ENCODE measurements at regions not wholly inside any gene's neighbourhood (a gene's known extent, or its start where the extent isn't known, plus 50 kb on each side); places are given as distances from the start of the nearest gene placed in this dataset.
"Not testable (repeated sequence)": the region's sequence is repeated elsewhere in the genome, so short reads cannot be mapped to it uniquely, and the experiment has no call there.

DNA sequence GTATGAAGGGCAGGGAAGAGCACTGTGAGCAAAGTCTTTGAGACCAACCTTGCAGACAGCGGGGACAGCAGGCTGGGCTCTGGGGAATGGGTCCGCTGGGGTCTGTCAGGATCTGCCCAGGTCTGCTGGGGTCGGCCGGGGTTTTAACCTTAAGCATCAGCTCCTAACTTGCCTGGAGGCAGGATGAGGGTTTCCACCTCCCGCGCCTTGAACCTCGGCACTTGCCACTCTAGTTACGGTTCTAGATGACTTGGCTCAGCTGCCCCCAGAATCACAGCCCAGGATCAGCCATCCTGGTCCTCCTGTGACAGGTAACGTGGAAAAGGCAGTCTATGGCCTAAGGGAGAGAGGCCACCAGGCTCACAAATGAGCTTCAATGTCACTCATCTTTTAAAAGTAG, 50.4 kb upstream of the CACUL1 start:
- no peak for DNase-seq

DNA sequence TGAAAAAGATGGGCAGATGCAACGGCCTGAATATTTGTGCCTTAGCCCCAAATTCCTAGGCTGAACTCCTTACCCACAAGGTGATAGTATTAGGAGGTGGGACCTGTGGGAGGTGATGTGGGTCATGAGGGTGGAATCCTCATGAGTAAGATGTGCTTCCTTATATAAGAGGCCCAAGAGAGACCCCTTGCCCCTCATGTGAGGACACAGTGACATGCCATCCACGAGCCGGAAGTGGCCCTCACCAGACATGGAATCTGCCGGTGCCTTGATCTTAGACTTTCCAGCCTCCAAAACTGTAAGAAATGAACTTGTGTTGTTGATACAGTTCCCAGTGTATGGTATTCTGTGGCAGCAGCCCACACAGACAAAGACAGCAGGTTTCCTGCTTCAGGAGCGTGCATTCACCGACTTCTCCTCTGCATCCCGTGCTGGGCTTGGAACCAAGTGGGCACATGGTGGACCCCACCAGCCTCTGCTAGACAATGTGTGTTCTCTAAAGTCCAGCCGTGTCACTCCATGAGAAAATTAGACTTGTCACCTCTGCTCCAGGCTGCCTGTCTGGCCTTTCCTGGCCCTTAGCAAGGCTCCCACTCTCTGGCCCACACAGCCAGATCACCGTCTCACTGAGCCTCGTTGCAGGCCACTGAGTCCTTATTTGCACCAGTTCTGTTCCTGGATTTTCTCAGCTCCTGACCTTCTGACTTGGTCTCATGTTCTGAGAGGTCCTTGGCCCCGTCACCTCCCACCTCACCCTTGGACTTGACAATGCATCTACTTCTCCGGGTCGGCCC, 52.9 kb upstream of the CACUL1 start:
- DNase-seq, result no peak

DNA sequence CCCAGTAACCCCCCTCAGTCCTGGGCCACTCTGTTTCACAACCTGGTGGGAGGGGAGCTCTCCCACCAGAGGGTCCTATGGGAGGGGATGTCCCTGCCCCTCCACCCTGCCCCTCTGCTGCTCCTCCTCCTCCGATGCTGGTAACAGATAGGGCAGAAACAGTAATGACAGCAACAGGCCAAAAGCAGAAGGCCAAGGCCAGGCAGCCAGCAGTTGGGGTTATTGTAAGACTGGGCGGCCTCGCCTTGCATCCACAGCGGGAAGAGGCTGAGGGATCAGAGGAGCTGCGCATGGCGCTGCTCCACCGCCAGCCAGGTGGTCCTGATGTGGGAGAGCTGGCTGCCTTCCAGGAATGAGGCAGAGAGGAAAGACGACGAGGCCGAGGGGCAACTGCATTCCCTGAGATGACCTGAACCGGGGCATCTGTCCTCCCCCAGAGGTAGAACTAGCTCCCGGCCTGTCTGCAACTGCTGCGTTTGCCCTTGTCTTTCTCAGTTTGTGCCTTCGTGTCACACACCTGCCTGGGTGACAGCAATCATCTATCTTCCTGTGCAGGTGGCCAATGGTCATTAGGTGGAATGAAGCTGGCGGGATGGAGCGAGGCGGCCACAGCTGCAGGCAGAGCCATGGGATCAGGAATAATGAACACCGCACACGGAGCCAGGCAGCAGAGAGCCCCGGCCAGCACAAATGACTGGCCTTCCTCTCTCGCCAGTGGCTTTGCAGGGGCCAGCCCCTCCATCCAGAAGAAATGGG, 54.0 kb upstream of the CACUL1 start:
- no peak for DNase-seq

DNA sequence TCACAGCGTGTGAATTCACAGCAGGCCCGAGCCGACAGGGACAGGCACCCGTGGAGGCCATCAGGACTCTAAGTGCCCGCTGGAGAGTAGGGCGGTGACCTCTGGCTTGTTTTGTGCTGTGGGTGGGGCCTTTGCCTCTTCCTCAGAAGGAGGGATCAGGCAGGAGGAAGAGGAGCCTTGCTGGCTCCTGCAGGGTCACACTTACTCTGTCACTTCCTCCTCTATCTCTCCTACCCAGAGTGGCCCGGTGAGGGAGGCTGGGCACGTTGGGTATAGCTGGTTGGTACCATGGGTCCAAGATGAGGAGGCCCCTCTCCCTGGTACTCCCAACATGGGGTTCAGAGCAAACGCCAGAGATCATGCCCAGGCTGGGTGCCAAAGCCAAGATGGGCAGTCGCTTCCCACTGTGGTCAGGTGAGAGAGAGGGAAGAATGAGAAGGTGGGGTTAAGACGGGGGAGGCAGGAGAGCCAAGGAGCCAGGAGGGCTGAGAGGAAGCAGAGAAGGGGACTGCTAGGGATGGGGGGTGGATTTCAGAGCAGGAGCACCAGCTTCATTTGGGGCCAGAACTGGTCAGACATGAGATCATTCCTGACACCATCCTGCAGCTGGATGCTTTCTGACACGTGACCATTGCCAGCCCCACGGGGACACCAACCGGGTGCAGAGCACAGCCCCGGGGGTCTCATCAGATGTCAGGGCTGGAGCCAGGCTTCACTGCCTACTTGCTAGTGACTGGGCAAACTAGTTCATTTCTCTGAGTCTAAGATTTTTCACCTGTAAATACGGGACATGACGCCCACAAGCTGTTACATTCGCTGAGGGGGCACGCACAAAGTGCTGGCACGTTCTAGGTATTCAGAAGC, 54.8 kb upstream of the CACUL1 start:
- no peak for DNase-seq

DNA sequence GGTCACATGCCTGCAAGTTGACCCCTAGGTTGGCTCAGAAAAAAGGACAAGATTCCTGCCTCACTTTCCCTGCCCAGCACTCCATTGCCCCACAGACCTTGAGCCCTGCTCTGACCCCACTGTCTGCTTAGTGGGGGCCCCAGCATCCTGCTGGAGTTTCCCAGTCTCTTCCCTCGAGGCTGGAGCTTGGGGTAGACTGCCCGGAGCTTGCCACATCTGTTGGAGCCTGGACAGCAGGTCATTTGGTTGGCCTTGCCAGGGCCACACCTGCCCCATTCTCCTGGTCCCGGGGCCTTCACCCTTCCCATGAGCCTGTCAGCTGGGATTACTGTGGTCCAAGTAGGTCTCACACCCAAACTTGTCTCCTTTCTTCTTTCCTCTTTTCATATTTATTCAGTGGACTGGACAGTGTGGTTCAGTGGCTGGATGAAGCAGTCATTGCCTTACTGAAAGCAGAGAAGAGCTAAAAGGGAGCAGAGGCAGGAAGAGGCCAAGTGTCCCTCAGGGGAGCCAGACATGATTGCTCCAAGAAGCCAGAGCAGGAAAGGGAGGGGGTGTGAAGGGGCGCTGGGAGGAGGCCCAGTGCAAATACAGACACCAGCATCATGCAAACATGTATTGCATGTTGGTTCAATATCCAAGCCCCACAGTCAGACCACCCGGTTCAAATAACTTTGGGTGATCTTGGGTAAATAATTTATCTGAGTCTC, 56.2 kb upstream of the CACUL1 start:
- peak; percentile 48 for DNase-seq

DNA sequence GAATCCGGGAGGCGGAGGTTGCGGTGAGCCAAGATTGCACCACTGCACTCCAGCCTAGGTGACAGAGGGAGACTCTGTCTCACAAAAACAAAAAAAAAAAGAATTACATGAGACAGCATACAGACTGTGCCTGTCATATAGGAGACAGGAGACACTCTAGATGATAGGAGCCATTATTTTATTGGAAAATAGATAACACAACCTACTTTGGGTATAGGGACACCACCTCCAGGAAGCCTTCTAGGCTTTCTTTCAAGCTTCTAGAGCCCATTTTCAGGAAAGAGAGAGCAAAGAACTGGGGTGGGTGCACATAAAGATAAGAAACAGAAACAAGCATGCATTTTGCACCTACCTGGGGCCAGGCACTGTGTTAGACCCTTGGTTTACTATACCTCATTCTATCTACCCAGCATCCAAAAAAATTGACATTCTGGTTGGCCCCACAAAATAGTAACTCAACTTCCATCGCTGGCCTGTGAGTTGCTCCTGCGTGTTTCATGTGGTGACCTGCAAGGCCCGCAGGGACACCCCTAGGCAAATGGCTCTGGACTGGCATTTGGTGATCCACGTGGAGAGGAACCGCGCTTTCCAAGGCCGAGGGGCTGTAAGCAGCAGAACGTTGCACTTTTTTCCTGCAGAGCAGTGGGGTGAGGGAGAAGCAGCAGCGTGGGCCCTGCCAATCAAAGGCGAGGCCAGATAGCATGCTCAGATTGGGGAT, 57.1 kb upstream of the CACUL1 start:
- no peak for DNase-seq

DNA sequence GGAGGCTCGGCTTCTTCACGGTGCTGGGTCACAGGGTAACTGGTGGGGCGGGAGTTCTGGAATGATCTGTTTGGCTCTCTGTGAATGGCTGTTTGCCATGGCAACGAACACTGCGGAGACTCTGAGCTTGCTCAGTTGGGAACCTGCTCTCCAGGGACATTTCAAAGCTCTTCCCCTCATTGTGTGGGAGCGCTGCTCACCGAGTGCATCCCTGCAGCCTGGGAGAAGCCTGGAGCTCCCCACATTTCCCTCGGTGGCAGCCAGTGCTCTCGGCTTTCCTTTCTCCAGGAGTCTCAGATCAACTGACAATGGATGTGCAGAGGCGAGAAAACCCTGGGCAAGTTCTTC, 57.6 kb upstream of the CACUL1 start:
- no peak for DNase-seq

DNA sequence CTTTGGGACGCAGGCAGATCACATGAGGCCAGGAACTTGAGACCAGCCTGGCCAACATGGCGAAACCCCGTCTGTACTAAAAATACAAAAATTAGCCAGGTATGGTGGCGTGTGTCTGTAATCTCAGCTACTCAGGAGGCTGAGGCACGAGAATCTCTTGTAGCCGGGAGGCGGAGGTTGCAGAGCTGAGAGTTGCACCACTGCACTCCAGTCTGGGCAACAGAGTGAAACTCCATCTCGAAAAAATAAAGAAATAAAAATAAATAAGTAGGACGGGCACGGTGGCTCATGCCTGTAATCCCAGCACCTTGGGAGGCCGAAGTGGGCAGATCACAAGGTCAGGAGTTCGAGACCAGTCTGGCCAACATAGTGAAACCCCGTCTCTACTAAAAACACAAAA, 58.2 kb upstream of the CACUL1 start:
- DNase-seq, result not testable (repeated sequence)

DNA sequence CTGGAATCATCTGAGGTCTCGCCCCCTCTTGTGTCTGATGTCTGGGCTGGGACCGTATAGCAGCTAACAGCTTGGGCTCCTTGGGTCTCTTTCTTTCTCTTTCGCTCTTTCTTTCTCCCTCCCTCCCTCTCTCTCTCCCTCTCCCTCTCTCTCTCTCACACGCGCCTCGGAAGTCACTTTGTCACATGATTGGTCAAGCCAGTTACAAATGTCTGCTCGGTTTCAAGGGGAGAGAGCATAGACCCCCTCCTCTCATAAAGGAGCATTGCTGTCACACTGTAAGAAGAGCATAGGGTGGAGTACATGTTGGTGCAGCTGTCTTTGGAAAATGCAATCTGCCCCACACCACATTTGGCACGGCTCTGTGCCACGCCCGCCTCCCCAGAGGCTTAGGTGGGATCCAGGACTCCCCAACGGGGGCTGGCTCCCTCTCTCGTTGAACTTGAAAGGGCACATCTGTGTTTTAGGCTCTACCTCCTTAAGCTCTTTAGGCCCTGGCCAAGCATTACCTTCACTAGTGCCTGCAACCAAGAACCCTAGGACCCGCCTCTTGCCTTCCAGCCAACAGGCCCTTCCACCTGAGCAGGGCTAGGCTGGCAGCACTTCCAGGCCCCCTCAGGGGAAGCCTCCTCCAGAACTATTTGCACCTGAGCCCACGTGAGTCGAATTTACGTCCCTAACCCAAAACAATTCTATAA, 61.9 kb upstream of the CACUL1 start:
- DNase-seq, result no peak

DNA sequence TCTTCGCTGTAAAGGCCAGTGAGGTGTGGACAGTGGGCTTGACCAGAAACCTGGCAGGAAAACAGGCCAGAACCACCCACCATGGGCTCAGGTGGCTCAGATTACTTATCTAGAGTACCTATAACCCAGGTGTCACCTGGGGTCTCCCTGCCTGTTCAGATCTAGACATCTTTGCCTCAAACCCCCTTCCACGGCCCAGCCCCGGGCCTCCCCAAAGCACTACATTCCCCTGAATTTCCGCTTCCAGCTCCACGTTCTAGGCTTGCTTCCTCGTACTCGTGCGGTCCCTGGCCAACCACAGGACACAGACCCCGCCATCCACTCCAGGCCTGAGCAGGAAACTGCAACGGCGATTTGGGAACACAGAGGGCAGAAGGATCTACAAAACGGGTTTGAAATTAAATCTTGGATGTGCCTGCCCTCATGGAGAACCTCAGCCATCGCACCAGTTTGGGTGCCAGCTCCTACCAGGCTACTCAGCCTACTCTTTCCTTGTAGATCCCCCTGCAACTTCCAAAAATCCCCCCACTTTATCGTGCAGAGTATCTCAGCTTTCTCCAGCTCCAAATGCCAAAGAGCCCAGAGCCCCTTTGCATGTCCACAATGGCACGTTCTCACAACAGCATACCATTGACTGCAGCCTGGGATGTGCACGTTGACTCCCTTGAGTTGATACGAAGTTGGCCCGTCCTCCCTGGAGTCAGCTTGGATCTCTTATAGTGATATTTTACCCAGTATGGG, 62.7 kb upstream of the CACUL1 start:
- DNase-seq, result no peak

DNA sequence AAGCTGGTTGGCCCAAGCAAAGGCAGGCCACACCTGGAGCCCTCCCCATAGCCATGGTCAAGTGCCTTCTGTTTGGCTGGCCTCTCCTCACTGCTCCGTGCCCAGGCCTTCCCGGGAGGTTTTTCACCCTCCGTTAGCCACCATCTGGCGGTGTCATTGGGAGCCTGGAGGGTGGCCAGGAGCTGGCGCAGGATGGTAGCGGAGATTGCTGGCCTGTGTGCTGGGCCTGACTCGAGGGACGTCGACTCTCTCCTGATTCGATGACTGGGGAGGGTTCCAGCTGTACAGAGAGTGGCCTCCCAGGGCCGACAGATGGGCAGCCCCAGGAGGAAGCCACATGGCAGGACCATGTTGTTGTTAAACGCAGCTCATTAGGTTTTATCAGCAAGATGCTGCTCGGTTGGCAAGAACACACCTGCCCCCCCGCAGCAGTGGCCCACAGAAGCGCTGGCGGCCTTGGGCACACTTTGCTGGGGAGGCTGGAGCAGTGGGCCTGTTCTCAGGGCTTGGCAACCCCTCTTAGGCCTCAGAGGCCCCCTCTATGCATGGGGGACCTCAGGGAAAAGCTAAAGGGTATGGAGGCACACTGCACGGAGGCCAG, 64.0 kb upstream of the CACUL1 start:
- peak; percentile 24 for DNase-seq

DNA sequence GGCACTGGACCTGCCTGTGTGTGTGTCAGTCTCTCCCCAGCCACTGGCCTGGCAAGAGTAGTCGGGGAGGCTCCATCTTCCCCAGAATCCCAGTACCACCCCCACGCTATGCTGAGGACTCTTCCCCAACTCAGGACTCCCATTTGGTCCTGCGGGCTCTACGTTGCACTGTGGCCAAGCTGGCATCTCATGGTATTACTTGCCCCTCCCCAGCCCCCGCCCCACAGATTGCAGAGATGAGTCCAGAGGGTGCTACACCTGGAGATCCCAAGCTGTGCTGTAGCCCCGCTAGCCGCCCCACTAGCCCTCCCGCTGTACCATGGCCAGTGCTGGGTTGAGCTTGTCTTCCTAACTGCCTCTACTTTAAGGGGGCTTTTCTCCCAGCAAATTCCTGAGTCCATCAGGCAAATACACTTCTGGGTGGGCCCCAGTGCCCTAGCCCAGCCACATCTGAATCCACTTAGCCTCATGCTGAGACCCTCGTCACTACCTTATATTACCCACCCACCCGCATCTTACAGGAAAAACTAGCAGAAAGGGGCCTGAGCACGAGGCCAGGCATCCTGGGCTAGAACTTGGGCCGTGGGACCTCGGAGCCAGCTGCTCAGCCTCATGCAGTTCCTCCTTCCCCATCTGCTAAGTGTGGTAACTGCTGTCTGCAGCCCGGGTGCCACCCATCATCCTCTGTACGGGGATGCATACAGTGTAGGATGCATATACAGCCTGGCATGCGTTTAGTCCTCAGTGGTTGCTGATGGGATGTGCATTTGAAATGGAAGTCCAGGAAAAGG, 65.8 kb upstream of the CACUL1 start:
- DNase-seq, result no peak

DNA sequence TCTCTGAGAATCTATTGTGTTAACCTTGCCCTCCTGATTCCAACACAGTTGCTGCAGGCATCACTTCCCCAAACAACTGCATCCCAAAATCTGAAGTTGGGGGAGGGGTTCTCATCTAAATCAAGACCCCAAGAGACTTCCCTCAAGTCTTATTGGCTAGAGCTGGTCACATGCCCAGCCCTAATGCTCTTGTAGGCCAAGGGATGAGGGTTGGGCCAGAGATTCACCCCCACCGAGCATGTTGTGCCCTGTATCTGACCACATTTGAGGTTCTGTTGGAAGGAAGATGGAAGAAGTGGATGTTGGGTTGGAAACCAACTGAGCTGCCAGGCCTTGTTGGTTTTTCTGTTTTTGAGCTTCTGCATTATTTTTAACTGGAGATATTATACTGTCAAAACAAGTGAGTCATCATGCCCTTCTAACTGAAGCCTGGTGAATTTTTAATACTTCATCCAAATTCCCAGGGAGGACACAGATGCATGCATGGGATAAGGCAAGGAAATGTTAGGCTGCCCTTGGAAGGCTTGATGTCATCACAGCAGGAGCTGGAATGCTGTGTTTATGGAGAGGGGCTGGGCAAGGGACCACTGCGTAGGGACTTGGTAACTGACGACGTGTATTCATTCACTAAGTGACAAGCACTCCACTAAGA, 68.6 kb upstream of the CACUL1 start:
- no peak for DNase-seq

DNA sequence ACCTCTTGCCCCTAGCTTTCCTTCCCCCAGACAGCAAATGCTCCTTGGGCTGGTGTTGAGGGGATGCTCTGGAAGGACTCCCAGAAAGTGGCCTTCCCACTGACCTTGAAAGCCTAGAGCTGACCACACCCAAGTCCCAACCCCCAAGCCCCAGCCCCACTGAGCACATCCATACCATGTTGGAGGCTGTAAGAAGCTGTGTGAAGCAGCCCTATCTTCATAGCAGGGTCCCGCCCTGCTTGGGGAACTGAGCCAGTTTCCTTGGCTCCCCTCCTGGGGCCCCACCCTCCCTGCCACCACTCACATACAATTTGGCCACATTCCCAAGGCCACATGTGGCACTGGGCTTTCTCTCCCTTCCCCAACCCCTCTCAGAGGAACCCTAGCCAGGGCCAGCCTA, 72.3 kb upstream of the CACUL1 start:
- no peak for DNase-seq

DNA sequence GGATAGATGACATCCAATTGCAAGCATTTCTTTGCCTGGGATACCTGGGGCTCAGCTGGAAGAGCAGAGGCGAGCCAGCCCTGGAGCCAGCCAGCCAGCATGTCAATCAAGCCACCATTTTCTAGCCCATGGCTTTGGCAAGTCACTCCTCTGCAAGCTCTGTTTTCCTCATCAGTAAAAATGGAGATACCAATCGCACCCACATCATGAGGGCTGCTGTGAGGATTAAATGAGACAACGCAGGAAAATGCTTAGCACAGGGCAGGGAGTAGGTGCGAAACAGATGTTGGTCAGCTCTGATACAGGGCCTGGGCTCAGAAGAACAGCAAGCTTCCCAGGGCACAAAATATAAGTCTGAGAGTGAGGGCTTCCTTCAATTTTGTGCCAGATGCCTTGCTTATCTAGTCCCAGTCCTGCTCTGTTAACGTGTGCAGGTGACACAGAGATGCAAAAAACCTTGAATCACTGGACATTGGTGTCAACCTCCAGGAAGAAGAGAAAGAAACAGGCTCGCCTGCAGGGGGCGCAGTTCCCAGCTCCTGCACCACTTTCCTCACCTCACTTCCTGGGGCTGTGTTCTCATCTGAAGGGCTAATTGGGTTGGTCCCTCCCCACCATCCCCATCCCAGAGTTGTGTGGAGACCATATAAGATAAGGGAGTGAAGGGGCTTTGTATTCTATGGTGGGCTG, 72.8 kb upstream of the CACUL1 start:
- no peak for DNase-seq

DNA sequence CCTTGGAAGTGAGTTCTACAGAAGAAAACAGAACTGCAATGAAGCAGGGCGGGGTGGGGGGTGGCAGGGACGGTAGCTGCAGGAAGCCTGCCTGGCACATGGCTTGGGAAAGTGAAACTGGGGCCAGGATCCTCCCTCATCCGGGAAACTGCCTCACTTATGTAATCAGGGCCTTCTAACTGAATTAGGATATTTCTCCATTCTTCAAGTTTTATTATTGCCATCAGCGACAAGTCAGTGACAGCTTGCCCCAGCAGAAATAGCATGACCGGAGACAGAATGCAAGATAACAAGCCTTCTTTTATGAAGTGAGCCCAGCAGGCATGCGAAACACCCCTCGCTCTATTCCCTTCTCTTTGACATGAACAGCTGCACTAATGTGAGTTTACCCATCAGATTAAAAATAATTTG, 77.5 kb upstream of the CACUL1 start:
- DNase-seq, result peak; percentile 59

DNA sequence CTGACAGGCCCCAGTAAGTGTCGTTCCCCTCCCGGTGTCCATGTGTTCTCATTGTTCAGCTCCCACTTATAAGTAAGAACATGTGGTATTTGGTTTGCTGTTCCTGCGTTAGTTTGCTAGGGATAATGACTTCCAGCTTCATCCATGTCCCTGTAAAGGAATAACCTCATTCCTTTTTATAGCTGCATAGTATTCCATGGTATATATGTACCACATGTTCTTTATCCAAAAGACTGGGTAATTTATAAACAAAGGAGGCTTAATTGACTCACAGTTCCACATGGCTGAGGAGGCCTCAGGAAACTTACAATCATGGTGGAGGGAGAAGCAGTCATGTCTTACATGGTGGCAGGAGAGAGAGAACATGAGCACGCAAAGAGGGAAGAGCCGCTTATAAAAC, 79.6 kb upstream of the CACUL1 start:
- not testable (repeated sequence) for DNase-seq

DNA sequence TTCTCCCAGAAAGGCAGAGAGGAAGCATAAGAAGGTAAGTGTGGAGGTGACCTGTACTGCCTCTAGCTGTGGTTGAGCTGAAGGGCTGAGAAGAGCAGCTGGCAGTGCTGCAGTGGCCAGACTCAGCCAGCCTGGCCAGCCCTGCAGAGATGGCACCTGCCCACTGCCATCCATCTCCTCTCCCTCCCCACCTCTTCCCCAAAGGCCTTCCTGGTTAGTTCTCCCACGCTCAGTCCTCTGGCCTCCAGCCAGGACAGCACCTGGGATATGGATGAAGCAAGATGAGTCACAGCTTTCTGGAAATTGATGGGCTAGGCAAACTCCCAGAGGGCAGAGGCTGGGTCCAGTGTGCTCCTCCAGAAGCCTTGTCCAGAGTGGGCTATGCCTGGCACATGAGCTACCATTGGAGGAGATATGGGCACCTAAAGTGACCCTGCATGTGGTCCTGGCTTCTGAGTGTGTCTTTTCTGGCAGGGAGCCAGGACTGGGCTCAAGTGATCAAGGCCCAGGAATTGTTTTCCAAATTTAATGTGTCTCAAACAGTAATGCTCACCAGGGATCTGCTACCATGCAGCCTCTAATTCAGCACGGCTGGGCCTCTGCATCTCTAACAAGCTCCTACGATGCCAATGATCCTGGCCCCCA, 81.0 kb upstream of the CACUL1 start:
- no peak for DNase-seq

Data from femur (tissue), 1 donor.